HG03064 (cell line): ENCODE measurements at regions not wholly inside any gene's neighbourhood (a gene's known extent, or its start where the extent isn't known, plus 50 kb on each side); places are given as distances from the start of the nearest gene placed in this dataset.

Experiments
- ATAC-seq: cut with Tn5 transposase; IDR thresholded peaks from one replicate; pipeline ENCODE4 v1.9.1; 2021; ENCODE audit warnings: low read depth; ENCODE audit not compliant: unreplicated experiment

DNA sequence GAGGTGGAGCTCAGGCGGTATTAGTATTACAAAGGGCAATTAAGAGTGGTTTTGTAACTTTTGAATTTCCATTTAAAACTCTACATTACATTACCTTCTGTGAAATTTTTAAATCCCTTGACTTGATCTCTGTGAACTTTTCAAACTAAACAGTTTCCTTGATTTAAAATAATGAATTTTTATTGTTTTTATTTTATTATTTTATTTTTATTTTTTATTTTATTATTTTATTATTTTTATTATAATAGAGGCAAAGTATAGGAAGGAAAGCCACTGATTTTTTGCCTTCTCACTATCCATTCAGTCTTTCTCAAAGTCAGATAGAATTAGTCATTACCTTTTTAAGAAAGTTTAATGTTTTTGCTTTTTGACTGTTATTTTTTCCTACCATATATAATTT is 1248.1 kb upstream of the SLC10A2 start:
- no peak for ATAC-seq

DNA sequence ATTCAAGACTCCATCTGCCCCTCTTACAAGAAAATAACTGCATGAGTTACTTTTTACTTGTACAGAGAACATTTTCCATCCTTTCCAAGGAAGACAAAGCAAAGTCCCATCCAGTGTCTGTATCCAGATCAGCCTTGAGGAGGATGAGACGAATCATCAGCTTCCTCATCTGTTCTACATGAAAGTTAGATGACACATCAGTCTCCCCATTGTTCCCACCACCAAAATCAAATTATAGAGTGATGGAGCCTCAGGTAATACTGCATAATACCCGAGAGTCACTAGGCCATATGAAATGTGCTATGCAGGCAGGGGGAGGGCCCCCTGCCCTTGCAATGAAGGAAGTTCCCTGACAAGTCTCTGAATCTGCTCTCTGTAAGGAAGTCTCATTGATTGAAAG is 1244.6 kb upstream of the SLC10A2 start:
- no peak for ATAC-seq

DNA sequence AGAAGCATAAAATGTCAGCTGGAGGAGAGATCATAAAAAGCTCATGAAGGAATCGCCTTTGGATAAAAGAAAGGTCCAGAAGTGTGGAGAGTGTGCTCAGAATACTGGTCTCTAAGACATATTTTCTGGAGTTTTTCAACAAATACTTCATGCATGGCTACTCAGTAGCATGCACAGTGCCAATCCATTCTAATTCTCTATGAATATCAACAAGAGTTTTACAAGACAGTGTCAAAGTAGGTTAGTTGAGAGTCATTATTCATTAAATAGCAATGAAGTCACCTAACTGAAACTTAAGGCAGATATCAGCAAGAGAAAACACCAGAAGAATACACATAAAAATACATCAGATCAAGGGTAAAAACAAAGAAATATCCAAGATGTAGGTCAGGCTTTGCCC is 1243.2 kb upstream of the SLC10A2 start:
- no peak for ATAC-seq

DNA sequence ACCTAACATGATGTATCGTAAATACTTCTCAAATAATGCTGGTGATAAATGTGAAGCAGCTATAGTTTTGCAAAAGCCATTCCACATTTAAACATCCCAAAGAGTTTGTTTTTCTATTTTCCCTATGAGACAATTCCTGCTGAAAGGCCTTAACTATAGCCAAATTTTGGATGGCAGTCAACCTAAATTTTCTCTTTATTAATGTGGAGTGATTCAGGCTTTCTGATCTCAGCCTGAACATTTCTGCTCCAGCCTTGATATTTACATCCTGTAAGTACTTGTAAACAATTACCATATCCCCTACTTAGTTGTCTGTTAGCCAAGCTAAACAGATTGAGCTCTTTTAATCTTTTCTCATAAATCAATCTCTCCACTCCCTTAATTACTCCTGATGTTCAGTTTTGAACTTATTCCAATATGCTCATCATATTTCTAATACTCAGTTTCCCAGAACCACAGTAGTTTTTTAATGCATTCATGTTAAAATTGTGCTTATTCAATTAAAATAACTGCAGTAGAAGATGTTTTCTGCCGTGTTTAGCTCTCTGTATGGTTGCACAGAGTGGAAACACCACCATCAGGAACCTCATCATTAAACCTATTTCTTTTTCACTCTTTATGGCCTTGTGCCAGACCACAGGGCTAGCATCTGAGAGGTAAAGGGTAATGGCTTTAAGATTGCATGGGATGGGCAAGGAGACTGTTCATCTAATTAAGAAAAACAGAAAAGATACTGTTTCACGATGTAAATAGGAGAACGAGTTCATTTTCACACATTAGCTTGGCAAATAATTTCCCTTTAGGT is 1235.2 kb upstream of the SLC10A2 start:
- no peak for ATAC-seq

DNA sequence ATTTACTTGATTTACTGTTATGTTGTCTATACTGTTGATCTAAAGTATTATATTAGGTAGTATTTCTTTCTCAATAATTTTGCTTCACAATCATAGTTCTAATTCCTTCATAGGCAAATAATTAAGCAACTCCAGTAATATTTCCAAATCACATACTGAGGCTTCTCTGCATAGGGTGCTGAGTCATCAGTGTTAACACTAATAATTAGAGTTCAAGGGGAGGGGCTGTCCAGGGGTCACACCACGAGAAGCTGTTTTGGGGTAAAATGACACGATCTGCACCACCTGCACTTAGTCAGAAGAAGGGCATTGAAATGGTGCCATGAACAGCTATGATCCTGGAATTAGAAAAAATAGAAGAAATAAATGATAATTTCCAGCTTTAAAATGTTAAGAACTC is 1230.9 kb upstream of the SLC10A2 start:
- ATAC-seq = no peak

DNA sequence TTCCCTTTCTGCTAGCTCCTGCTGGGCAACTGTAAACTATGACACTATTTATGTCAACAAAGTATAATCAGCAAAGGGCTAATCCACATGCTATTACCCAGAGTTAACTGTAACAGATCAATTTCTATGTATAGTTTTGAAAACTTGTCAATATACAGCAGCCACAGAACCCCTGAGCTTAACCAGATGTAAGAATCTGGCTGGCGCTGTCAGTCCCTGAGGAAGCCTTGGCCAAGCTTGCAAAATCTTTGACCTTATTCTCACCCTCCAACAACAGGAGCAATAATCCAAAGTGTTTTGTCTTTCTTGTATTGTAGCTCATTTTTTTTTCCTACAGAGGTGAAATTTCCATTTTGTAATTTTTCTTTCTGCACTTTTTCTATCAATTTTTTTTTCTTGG is 1230.1 kb upstream of the SLC10A2 start:
- ATAC-seq = no peak

DNA sequence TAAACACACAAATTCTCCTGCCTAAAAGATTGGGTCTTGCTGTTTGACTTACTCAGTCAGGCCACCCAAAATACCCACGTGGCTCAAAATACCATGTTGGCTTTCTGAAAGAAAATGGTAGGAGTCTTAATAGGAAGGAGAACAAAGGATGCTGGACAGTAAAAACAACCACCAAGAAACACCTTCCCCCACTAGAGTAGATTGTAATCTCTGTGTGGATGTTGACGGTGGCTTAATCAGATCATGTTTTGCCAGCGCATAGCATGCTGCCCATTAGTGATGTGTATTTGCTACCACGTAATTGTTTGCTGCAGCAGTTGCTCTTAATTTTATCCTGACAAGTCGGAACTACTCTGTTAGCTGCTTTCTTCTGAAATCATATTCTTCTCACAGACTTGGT is 1229.3 kb upstream of the SLC10A2 start:
- no peak for ATAC-seq

DNA sequence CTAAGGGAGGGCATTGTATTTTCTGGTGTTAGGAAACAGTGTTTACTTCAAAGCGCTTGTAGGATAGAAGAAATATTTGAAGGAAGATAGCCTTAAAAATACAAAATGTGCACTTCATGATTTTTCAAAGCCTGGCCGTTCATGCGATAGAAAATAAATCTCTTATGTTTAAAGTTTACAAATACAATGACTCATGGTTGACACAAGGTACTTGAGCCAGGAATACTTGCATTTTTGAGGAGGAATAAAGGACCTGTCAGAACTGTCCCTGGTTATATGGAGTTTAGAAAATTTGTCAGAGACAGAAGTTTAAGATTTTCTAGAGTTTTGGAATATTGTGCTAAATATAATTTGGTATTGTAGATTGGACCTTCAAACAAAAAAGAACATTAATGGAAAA is 1223.2 kb upstream of the SLC10A2 start:
- no peak for ATAC-seq

DNA sequence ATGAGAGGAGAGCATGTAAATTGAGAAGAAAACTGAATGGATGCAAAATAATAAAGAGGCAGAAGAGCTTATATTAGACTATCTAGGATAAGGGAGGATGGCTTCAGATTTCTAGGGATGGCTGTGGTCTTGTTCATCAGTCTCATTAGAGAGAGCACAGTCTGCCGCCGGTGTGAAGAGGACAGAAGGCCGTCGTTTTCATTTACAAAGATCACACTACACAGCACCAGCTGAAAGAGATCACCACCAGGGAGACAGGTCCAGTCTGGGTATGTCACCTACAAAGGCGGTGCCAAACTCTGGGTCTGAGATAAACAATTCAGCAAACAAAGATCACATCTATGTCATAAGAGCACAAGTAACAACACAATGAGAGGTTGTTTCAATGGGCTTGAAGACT is 1222.3 kb upstream of the SLC10A2 start:
- no peak for ATAC-seq

DNA sequence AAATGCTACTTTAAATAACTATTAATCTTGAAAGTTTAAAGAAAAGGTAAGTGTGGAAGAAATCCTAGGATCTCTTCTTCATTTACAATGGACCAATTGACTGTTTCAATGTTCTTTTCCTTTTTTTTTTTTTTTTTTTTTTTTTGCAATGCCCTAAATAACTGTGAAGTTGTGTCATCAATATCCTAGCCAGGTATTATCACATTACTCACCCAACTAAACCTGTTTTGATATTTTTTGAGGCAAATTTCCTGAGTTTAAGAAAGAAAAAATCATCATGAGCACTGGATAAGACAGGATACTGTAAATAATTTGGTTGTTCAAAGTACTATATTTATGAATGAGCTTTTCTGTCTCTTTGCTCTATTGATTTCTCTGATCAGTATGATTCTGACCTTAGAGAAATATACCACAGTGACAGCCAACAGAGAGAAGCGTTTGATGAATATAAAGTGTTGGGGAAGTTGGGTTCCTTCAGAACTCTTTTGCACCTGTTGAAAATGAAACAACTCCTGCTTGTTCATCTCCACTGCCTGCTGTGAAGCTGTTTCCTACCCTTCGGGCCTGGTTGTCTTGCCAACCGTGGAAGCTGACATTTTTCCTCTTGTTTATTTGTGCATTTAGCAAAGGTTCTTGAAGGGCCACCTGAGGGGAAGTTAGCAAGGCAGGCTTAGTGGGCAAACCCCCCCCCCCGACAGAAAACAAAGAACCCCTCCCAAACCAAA is 1220.5 kb upstream of the SLC10A2 start:
- no peak for ATAC-seq

DNA sequence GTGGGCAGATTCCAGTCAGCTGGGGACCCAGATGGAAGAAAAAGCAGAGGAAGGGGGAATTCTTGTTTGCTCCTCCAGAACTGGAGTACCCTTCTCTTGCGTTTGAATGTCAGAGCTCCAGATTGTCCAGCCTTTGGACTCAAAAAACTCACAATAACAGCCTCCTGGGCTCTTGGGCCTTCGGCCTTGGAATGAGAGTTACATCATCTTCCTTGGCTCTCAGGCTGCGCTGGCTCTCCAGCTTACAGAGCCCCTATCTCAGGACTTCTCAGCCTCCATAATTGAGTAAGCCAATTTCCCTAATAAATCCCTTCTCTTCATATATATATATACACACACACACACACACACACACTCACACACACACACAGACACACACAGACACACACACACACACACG is 1215.7 kb upstream of the SLC10A2 start:
- ATAC-seq = no peak

DNA sequence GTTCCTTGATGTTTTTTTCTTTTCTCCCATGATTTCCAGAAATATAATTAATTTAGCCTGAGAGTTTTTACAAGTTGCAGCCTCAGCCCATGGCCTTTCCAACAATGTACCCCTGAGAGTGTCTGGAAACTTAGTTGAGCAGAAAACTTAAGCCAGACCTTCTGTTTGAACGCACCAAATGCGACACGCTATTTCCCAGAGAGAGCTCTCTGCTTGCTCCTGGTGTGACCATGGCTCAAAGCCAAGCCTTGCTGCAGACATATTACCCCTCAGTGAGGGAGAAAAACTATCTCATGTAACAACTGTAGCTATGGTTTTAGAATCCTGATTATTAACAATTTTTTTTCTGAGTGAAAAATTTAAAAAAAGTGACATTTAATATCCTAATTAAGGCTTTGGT is 1204.5 kb upstream of the SLC10A2 start:
- ATAC-seq = no peak

DNA sequence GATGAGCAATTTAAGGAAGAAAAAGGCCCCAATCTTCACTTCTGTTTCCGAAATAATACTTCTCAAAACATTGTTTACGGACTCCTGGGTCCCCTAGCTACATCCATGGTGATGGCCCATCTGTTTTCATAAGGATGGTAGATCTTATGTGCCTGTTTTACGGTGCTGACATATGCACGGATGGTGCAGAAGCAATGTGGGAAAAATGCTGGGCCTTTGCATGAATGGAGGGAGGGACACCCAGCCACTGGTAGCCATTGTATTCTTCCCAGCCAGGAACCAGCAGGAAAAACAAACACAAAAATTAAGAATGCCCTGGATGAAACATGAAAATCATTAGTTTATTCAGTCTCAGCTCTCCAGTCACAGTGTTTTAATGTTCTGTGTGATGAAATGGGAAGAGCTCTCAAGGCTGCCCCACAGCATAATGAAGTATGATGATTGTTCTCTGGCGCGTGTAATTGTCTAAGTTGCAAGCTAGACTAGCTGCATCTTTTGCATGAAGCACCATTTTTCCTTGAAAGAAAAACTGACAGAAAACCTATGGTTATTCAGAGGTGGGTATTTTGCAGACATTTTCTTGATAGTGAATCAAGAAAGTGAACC is 1201.1 kb upstream of the SLC10A2 start:
- no peak for ATAC-seq

DNA sequence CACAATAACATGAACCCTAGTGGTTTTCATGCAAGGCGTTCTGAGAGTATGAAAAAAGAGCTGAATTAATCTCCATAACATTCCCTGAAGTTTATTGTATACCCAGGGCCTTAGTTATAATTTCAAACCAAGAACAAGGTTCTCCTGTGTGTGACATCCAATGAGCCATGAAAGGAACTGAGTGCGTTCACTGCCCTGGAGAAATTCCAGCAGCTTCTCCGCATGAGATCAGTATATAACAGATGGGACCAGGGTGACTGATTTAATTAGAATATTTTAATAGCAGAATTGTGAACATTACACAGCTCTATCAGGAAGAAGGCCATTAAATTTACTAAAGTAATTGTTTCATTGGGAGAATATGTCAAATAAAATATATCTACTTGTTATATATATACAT is 1190.5 kb upstream of the SLC10A2 start:
- ATAC-seq = no peak

DNA sequence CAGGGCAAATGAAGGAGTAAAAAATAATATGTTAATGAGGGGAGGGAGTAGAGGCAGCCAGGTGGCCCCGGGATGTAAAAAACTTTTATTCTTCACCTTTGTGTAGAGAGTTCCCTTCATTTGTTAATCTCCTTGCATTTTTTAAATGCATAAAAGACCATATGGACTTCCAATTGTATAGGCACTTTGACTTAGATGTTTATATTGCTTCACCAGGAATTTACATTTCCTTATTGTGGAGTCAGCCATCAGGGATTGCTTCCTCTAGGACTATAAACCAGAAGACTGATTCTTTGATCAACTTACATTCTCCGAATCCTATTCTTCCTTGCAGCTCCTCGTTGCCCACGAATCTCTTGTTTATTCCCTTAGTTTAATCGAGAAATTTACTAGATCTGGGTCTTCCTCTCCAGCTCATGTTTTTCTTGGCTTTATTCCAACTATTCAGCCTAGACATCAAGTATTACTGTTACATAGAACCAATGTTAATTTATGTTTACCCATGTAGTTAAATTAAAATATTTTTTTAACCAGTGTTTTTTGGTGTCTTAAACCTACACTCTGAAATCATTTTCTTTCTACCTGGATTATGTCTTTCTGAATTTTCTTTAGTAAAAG is 1187.0 kb upstream of the SLC10A2 start:
- no peak for ATAC-seq

DNA sequence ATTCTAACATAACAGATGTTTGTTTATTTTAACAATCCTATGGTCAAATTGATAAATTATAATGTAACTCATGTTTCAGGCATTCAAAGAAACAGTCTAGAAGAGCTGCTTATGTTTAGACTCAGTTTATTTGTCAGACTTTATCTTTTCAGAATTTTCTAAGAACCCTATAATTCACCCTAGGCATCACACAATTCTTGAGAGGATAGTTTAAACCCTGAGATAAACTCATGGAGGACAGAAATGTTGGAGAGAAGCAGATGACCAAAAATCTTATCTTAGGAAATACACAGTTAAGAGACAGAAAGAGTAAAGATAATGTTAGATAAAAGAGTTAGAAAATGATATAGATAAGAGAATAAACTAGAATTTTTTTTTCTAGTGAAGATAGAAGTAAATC is 1185.7 kb upstream of the SLC10A2 start:
- ATAC-seq = no peak

DNA sequence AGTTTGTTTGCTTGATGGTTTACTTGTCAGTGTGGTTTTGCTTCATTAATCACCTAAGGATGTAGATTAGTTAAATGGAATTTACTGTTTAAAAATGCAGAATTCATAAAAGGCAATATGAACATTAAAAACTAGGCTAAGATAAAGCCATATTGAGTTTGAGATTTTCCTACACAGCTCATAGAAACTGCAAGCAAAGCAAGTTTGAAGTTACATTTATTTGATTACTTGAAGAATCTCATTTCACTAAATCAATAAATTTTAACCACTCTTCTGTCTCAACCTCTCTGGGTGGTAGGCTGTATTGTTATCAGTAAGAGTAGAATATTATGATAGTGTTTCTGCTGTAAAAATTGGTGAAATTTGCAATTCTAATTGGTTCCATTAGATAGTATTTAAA is 1180.7 kb upstream of the SLC10A2 start:
- no peak for ATAC-seq

DNA sequence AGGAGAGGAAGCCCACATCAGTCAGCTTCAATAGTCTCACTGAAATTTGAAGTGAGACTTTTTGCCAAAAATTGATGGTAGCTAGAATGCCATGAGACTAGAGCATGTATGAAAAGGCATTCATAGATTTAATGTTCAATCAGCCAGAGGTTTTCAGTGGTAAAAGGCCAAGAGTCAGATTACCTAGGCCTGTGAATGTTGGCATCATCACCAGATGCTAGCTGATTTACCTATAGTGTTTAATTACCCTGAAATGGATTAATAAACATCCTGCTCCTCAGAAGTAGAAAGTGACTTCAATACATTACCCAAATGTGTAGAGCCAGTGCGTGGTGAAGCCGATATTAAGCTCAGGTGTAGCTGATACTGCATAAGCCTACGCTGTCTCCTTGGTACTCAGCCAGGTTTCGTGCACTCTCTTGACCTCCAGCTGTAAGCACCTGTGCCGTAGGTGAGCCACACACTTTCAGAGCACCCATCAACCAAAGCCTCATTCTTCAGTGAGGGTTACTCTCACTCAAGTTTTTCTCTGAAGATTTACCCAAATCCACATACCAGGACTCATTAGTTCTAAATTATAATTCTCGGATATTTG is 1140.3 kb upstream of the SLC10A2 start:
- ATAC-seq = no peak

DNA sequence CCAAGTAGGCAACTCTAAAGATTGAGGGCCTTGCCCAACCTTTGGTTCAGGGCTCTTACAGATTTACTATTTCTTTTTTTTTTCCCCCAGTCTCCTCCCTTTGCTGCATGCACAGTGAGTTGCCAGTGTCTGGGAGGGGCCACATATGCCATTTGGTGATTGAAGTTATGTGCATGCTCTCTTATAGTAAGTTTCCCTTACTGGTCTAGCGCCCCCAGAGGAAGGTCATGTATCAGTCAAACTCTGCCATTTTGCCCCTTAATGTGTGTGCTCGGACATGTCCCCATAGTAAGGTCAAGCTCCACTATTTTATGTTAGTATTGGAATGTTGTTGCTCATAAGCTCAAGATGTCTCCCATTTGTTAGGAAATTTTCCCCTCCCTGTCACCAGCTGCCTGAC is 1138.0 kb upstream of the SLC10A2 start:
- ATAC-seq = no peak

DNA sequence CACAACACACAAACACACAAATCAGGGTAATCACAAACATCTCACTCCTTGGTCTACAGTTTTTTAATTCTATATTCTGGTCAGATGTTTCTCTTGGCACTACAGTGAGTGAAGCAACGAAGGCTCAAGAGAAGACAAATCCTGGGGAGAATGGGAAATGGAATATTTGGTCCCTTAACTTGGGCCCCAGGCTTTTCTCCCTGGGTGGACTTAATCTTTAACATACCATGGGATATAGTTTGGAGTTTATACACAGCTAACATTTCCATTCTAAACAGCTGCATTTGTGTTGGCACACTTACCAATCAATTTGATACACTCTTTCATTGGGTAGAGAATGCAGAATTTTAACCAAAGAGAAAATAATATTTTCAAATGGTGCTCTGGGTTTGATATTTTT is 1132.6 kb upstream of the SLC10A2 start:
- ATAC-seq = no peak

DNA sequence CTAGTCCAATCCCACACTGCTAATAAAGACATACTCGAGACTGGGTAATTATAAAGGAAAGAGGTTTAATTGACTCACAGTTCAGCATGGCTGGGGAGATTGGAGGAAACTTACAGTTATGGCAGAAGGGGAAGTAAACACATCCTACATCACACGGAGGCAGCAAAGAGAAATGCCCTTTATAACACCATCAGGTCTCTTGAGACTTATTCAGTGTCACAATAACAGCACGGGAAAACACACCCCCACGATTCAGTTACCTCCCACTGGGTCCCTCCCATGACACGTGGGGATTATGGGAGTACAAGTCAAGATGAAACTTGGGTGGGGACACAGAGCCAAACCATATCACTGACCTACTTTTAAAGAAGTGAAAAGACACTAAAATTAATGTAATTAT is 1130.4 kb upstream of the SLC10A2 start:
- no peak for ATAC-seq
